HuH-7 (cell line): ENCODE measurements at regions not wholly inside any gene's neighbourhood (a gene's known extent, or its start where the extent isn't known, plus 50 kb on each side); places are given as distances from the start of the nearest gene placed in this dataset.
"Not testable (repeated sequence)": the region's sequence is repeated elsewhere in the genome, so short reads cannot be mapped to it uniquely, and the experiment has no call there.

ENCODE experiments used
- DNase-seq: peaks from one replicate; pipeline ENCODE4 v3.0.0; 2011; ENCODE audit warnings: low spot score

DNA sequence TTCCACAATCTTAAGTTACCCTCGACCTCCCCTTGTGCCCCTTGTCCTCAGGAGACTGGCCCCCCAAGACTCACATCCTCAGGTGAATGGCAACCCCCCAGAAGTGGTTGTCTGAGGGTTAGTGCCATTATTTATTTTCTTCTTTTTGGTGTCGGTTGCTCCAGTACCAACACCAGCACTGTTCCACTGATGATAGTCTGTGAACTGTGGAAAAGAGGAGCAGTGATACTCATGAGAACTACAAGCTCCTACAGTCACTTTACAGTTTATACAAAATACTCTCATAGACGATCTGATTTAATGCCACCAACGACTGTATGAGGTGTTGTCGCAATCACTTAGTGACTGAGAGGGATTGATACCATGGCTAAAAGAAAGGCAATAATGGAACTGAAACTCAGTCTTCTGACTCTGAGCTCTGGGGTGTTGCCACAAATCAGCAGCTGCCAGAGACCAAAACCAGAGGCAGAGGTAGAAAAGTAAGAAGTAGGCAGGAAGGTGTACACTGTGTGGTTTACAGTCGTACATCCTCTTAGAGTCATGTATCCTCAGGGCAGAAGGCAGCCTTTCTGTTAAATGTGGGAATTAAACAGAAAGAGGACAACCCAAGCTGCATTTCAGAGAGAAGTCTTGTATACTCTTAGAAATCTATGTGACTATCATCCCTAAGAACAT lies 90.8 kb upstream of the ADCY2 start:
- not testable (repeated sequence) for DNase-seq

DNA sequence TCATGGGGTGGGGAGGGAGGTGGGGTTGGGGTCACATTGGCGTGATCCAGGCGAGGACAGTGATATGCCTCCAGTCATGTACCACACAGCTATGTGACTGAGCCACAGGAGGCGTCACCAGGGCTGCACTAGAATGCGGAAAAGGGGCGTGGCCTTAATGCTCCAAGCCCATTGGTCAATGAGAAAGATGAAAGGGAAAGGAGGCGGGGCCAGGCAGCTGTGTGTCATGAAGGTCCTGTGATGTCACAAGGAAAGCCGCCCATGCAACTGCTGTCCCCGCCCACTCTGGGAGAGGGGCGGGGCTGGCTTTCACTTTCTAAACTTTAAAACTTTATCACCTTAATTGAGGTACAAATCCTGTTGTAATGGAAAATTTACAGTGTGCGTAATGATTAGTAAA lies 89.4 kb upstream of the ADCY2 start:
- not testable (repeated sequence) for DNase-seq

DNA sequence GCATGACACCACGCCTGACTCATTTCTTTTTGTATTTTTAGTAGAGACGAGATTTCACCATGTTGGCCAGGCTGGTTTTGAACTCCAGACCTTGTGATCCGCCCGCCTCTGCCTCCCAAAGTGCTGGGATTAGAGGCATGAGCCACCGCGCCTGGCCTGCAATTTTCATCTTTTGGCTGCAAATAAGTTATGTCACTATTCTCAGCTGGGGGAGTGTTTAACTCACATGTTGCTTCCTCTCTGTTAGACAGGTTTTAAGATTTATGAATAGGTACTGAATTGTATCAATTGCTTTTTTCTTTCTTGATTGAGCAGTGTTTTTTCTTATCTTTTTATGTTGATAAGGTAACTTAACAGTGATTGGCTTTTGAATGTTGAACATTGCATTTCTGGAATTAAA lies 88.2 kb upstream of the ADCY2 start:
- not testable (repeated sequence) for DNase-seq

DNA sequence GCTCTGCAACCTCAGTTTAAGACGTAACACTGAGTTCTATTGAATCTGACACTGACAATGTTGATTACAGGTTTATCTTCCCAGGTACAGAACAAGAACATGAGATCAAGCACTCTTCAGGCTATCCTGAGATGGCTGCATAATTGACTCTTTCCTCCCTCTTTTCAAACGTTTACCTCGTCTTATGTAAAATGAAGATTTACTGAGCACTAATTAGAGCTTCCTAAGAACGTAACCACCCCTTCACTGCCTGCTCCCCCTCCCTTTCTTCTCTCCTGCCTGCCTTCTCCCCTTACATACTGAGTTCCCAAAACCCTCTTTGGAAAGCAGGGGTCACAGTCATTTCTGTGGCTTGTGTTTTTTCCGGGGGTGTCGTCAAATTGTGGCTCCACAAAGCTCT lies 86.2 kb upstream of the ADCY2 start:
- not testable (repeated sequence) for DNase-seq

DNA sequence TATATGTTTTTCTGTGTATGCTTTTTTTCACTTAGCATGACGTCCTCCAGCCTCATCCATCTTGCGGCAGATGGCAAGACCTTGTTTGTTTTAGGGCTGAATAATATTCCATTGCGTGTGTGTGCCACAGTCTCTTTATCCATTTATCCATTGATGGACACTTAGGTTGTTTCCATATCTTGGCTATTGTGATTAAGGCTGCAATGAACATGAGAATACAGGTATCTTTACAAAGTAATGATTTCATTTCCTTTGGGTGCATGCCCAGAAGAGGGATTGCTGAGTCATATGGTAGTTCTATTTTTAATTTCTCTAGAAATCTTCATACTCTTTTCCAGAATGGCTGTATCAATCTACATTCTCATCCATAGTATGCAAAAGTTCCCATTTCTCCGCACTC lies 85.3 kb upstream of the ADCY2 start:
- DNase-seq = not testable (repeated sequence)

DNA sequence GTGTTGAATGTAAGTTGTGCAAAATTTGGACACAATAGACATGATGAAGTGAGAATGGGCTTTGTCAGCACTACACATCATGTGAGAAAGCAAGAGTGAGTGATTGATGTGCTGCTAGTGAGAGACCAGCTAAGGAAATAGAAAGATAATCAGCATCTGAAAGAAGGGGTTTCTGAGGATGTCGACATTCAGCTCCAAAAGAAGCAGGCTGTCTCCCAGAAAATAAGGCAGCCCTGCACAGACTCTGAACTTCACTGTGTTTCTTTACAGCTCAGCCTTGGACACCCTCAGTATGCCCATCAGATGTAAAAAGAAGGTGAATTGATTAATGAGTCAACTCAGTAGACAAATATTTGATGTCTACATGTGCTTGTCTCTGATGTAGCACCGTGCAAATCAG lies 80.8 kb upstream of the ADCY2 start:
- DNase-seq = no peak

DNA sequence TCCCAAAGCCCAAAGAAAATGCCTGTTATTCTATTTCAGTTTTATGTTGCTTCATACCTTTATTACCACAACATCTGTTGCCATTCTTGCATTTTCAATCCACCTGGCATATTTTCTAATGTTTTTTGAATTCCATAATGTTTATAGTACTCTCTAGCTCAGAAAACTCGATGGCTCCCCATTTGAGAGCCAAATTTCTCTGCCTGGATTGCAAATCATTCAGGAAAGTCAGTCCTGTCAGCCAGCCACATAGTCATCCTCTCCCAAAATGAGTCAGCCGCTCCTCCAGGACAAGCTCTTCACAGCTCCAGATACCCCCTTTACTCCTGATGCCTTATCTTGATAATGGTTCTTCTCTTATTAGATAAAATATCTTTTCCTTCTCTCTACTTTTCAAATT lies 78.2 kb upstream of the ADCY2 start:
- no peak for DNase-seq

DNA sequence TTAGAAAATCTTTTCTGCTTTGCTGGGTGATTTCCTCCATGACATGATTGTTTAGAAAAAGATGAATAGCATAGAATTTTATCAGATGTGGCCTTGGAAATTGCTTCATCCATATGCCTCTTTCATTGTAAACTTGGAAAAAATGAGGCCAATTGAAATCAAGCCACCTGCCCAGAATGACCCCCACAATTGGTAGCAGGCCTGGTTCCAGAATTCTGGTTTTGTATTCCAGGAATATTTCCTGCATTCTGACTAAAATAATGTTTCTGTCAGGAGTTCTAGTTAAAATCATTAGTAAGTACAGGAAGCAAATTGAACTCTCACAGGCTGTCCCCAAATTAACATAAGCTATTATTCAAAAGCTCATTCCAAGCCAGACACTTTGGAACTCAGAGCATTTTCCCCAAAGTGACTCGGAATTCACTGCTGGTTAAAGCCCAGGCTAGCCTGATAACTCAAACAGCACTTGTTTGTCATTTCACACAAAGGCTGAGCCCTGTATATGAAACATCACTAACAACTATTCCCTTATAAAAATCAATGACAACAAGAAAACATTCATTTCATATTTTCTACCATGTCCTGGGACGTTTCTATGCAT lies 75.1 kb upstream of the ADCY2 start:
- no peak for DNase-seq

DNA sequence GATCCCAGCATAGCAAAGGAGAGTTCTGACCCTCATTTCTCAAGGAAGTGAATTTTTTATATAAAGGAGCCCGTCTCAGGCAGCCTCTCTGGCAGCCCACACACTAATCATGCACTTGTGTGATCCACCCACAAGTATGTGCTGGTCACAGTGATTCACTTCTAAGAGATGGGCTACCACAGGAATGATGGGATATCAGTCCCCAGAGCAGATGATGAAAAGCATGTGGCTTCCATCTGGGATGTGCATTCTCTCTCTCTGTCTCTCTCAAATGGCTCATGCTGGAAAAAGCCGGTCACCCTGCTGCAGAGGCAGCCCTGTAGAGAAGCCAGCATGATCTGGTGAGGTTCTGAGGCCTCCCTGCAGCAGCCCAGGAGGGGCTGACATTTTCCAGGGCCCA lies 74.2 kb upstream of the ADCY2 start:
- DNase-seq = no peak

DNA sequence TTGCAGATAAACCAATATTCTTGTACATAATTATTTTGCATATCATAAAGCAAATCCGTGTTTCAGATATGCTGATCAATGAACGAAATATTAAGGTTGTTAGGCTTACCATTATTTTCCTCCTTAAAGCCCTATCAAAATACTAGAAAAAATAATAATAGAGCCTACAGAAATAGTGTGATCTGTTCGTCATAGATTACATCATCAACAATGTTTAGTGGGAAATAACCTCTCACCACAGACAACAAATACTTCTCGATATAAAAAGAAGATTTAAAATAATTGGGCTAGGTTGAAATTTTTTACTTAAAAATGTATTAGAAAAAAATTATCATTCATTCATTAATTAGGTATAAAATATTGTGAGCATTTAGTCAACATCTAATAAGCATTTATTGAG lies 71.0 kb upstream of the ADCY2 start:
- no peak for DNase-seq

DNA sequence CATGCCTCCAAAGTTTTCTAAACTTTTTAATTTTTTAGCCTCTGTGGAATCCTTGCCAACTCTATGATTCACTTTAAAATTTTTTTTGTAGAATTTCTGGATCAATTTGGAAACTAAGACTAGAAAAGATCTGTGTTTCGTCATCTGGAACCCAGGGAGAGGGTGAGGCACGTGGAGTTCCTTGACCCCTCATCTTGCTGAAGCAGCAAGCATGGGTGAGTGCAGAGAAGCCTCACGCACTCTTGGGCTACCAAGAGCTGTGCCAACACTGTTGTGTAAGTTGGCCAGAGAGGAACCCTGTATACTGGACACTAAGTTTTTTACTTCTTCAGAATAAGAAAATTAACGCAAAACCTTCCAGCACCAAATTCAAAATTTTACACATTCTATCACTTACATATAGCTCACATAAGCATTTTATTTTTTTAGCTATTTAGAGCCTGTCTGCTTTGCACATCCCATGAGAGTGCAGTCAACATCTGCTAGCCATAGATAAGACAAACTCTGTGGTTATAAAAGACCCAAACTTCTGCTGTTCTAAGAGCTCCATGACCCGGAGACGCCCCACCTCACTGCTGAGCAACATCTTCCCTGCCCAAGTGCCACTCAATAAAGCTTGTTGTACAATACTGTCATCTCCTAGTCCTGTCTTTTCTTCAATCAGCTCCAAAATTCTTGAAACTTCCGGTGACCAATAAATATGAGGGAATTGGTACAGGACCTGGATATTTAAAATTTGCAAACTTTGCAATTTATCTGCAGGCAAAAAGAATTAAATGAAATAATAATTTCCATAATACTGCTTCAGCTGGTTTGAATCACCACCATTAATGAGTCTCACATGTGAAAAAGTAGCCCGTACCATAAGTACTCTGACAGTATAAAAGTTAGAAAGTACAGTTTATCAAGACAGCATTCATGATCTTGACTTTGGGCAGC lies 69.7 kb upstream of the ADCY2 start:
- no peak for DNase-seq

DNA sequence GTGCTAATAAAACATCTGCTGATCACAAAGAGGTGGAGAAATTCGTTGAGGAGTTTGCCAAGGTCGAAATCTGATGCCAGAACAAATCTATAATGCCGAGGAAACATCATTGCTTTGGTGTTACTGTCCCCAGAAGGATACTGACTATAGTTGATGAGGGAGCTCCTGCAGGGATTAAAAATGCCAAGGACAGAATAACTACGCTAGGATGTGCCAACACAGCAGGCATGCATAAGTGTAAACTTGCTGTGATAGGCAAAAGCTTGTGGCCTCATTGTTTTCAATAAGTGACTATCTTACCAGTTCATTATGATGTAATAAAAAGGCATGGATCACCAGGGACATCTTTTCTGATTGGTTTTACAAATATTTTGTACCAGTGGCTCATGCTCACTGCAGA lies 66.8 kb upstream of the ADCY2 start:
- no peak for DNase-seq

DNA sequence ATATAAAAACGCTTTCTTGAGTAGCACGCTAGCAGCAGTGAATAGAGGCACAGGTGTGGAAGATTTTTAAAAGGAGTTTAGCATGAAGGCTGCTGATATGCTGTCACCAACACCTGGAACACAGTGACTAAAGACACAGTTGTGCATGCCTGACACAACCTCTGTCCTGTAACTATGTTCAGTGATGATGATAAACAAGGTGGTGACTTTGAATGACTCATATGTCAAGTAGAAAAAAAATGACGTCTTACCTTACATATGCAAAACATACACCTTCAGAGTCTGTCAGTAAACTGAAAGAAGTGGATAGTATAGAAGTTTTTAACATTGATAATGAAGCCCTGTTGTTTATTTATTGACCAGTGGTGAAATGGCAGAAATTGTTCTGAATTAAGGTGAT lies 66.2 kb upstream of the ADCY2 start:
- DNase-seq = no peak

DNA sequence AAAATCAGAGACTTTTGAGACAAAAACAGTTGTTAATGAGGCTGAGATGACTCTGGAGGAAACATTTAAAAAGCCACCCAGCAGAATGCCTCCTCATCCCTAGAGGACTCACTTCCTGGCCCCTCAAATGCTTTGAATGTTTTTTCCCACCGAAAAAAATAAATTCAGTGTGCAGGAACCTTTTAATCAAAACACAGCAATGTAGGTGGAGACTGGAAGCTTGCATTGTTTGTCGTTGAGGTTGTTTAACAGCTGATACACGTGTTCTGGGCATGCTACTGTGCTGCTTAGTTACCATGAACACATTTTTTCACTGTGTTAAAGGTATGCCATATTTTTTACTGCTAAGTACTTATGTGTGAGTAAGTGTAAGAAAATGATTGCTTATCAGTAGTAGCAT lies 65.7 kb upstream of the ADCY2 start:
- DNase-seq = no peak

DNA sequence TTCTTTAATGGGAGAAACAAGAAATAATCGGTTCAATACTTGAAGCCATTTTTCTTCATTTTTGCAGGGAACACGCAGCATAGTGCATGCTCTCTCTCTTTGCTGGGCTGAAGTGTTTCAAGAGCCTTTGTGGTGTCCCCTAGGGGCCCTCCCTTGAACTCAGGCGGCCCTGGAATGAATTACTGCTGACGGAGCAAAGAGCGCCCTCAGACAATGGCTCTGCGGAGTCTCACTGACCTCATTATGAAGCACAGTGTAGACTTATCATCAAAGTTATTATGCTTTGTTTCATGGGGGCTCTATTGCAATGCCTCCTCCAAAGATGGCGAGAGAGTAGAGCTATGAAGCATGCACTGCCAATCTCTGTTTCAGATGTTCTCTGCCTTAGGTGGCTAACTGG lies 64.8 kb upstream of the ADCY2 start:
- no peak for DNase-seq
